ENCODE measurements at regions not wholly inside any gene's neighbourhood (a gene's known extent, or its start where the extent isn't known, plus 50 kb on each side); places are given as distances from the start of the nearest gene placed in this dataset.

GRCh38 chr10:63723741-63724140 is 202.5 kb downstream of the REEP3 start:
- Histone ChIP-seq H3K27ac (ENCODE audit: extremely low read length, insufficient read depth, low read length) (no peak overlapping the region), H3K9ac (ENCODE audit: insufficient read depth, low read depth, low read length) (no peak overlapping the region), H3K9me3 (ENCODE audit: low read length) (no peaks in the 10 kb centered on the region), H3K4me1 (ENCODE audit: insufficient read depth, low read length) (peaks cover 10% of the 10 kb centered on the region), H3K27me3 (ENCODE audit: control insufficient read depth in 1 of 2, insufficient read depth in 2 of 2, low read length in 2 of 2) (peaks cover 0 to 4% of the 10 kb centered on the region in 2 experiments; a peak in 1 of 5 replicates), H3K4me3 (replicated peaks in 1 of 3; ENCODE audit: insufficient read depth in 1 of 3, low read depth in 2 of 3, low read length in 3 of 3) (no peak overlapping the region), H2AFZ (ENCODE audit: low read length) (no peak overlapping the region), H4K20me1 (ENCODE audit: insufficient read depth, low read length) (no peaks in the 10 kb centered on the region), H3K36me3 (replicated peaks in 1 of 2; ENCODE audit: control insufficient read depth in 1 of 2, insufficient read depth in 2 of 2, low read length in 2 of 2) (no peaks in the 10 kb centered on the region), H3K4me2 (ENCODE audit: low read depth, low read length) (no peak overlapping the region), H3K79me2 (ENCODE audit: insufficient read depth, low read length) (no peaks in the 10 kb centered on the region)
- in situ Hi-C loops (cut with HindIII; ENCODE audit: extremely low pct_ligation_motif_present, low pct_unique_long_range_greater_than_20kb) (no loop called here), intact Hi-C loops (cut with micrococcal nuclease; ENCODE audit: unreplicated experiment) (loop anchor here (5.0 kb wide), 1 partner anchor 506 kb away; no protein-coding TSS in a partner anchor)
- WGBS (ENCODE audit: low lambda C conversion rate) = 50% methylated on average over 3 of the region's 7 CpGs
- ATAC-seq (no peak; the same call in 2 of the 3 replicates), DNase-seq (ENCODE audit: low spot score) (no peak), FAIRE-seq (no peak)
- CTCF ChIA-PET (ENCODE audit: low intra/inter-chr PET ratio, low total read pairs) = no interaction called here
- BruUV-seq (replicated peaks) = no TSS peak
- TF ChIP-seq ATF4 (CRISPR knock-in tag; IDR thresholded peaks at IDR 0.05) (no peak), IRF2 (CRISPR knock-in tag; IDR thresholded peaks at IDR 0.05) (no peak), SNAPC4 (CRISPR knock-in tag; IDR thresholded peaks at IDR 0.05) (no peak), SETDB1 (CRISPR knock-in tag; IDR thresholded peaks at IDR 0.05; ENCODE audit: borderline replicate concordance) (no peak), NFATC3 (CRISPR knock-in tag; IDR thresholded peaks at IDR 0.05) (no peak), NAIF1 (CRISPR knock-in tag; IDR thresholded peaks at IDR 0.05; ENCODE audit: borderline replicate concordance) (no peak), MAFF (IDR thresholded peaks at IDR 0.05; ENCODE audit: low read depth, low read length) (no peak), IKZF4 (CRISPR knock-in tag; IDR thresholded peaks at IDR 0.05; ENCODE audit: borderline replicate concordance, low read depth, not compliant biosample characterization) (no peak), MEF2D (CRISPR knock-in tag; IDR thresholded peaks at IDR 0.05) (no peak), ZNF850 (CRISPR knock-in tag; conservative IDR thresholded peaks at IDR 0.05) (no peak)
- POLR2A ChIA-PET = no interaction called here

All from HepG2 (cell line).